K562 (cell line): ENCODE measurements at regions not wholly inside any gene's neighbourhood (a gene's known extent, or its start where the extent isn't known, plus 50 kb on each side); places are given as distances from the start of the nearest gene placed in this dataset.

ENCODE experiments used
- CBFB ChIP-seq: sonication (generic); formaldehyde crosslinking; IDR thresholded peaks from 2 replicates; pipeline ENCODE4 v1.4.0; 2020; ENCODE audit warnings: mild to moderate bottlenecking, missing genetic modification reagents
- JUND ChIP-seq, 2 experiments: IDR thresholded peaks; 2 replicates in 1 of 2; 3 replicates in 1 of 2; pipeline ENCODE4 v1.6.1; 2011; ENCODE audit warnings: borderline replicate concordance in 2 of 2, low read depth in 2 of 2, low read length in 2 of 2, improper control_type of control experiment in 1 of 2, missing biosample characterization in 1 of 2, missing genetic modification characterization in 1 of 2, missing genetic modification reagents in 1 of 2
- MAFF ChIP-seq: IDR thresholded peaks from 2 replicates; pipeline ENCODE4 v1.6.1; 2012; ENCODE audit warnings: low read length, improper control_type of control experiment
- POLR2H ChIP-seq: IDR thresholded peaks from 2 replicates; pipeline ENCODE4 v1.6.1; 2016; ENCODE audit warnings: missing genetic modification characterization, low read depth, mild to moderate bottlenecking, control low read depth, missing compliant biosample characterization, moderate library complexity
- RAD21 ChIP-seq, 2 experiments: fragments of 250-450 bp in 1 of 2; fragments of 450-650 bp in 1 of 2; sonication (Bioruptor Pico) in 1 of 2; formaldehyde crosslinking in 1 of 2; IDR thresholded peaks in 1 of 2; conservative IDR thresholded peaks in 1 of 2; 2 replicates each; pipeline versions ENCODE4 v1.4.0 to v1.8.0; 2020 to 2022; ENCODE audit warnings: mild to moderate bottlenecking in 2 of 2, moderate library complexity in 1 of 2
- SIN3A ChIP-seq, 2 experiments: fragments of 150-350 bp in 1 of 2; IDR thresholded peaks; 2 replicates each; pipeline ENCODE4 v1.6.1; 2011 to 2016; ENCODE audit warnings: borderline replicate concordance in 2 of 2, low read depth in 2 of 2, low read length in 2 of 2, mild to moderate bottlenecking in 2 of 2, moderate library complexity in 2 of 2; ENCODE audit not compliant: control insufficient read depth in 1 of 2
- SIX5 ChIP-seq, 2 experiments: IDR thresholded peaks; 2 replicates each; pipeline ENCODE4 v1.6.1; 2011; ENCODE audit warnings: low read length in 2 of 2, borderline replicate concordance in 1 of 2, low read depth in 1 of 2, mild to moderate bottlenecking in 1 of 2, moderate library complexity in 1 of 2; ENCODE audit not compliant: insufficient read depth in 1 of 2
- ZKSCAN1 ChIP-seq: fragments of 150-350 bp; IDR thresholded peaks from 2 replicates; pipeline ENCODE4 v1.6.1; 2016; ENCODE audit warnings: low read depth, low read length
- ZNF232 ChIP-seq: sonication (generic); formaldehyde crosslinking; IDR thresholded peaks from 2 replicates; pipeline ENCODE4 v1.8.0; 2022; ENCODE audit warnings: mild to moderate bottlenecking, missing genetic modification reagents
- TF ChIP-seq, protein P1 (sequence below), 3 experiments: IDR thresholded peaks in 2 of 3; conservative IDR thresholded peaks in 1 of 3; 2 replicates each; pipeline ENCODE4 v1.5.1; 2011 to 2012; ENCODE audit warnings: low read length in 3 of 3, mild to moderate bottlenecking in 3 of 3, control low read depth in 2 of 3, improper control_type of control experiment in 1 of 3, inconsistent platforms in 1 of 3, low read depth in 1 of 3, mixed read lengths in 1 of 3, moderate library complexity in 1 of 3; ENCODE audit not compliant: insufficient read depth in 2 of 3
- TF ChIP-seq, protein P2 (sequence below): fragments of 250-450 bp; sonication (Bioruptor Pico); IDR thresholded peaks from 2 replicates; pipeline ENCODE4 v1.4.0; 2020
- TF ChIP-seq, protein P3 (sequence below), 2 experiments: fragments of 450-650 bp in 1 of 2; sonication (generic) in 1 of 2; formaldehyde crosslinking in 1 of 2; IDR thresholded peaks in 1 of 2; conservative IDR thresholded peaks in 1 of 2; 2 replicates each; pipeline versions ENCODE4 v1.6.1 to v1.8.1; 2016 to 2023; ENCODE audit warnings: mild to moderate bottlenecking in 2 of 2, moderate library complexity in 2 of 2, inconsistent platforms in 1 of 2, missing genetic modification reagents in 1 of 2
- TF ChIP-seq, protein P4 (sequence below): conservative IDR thresholded peaks from 2 replicates; pipeline ENCODE4 v1.6.1; 2011; ENCODE audit warnings: low read depth, mild to moderate bottlenecking, low read length; ENCODE audit not compliant: control insufficient read depth

DNA sequence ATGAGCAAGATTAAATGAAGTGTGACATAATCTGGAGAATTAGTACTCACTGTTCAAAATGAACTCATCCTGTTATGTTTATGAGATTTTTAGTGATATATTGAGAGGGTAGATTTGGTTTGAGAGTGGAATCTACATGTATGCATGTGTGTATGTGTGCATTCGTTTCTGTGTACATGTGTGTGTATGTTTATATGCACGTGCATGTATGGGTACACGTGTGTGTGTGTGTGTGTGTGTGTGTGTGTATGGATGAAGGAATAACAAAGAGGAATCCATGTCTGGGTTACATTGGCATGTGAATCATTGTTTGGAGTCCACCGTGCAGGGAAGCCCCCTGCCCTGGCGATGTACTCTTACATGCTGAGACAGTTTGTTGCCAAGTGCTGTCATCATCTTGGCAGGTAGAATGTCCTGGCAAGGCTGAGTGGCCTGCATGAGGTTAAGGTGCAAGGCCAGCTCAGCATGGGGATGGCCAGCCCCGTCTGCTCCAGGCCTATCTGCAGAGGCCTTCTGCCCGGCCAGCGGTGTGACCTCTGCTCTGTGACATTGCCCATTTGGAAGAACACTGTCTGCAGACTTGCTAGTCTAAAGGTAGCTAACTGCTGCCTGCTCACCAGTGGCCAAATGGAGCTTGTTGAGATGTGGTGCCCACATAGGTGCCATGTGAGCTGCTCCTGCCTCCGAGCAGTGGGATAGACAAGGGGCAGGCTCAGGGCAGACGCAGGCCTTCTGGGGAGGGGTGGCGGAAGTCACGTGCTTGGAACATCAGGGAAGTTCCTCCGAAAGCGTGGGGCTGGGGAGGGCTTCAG is 222.3 kb downstream of the TEX29 start:
- TF ChIP-seq, protein P1, sequence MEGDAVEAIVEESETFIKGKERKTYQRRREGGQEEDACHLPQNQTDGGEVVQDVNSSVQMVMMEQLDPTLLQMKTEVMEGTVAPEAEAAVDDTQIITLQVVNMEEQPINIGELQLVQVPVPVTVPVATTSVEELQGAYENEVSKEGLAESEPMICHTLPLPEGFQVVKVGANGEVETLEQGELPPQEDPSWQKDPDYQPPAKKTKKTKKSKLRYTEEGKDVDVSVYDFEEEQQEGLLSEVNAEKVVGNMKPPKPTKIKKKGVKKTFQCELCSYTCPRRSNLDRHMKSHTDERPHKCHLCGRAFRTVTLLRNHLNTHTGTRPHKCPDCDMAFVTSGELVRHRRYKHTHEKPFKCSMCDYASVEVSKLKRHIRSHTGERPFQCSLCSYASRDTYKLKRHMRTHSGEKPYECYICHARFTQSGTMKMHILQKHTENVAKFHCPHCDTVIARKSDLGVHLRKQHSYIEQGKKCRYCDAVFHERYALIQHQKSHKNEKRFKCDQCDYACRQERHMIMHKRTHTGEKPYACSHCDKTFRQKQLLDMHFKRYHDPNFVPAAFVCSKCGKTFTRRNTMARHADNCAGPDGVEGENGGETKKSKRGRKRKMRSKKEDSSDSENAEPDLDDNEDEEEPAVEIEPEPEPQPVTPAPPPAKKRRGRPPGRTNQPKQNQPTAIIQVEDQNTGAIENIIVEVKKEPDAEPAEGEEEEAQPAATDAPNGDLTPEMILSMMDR (IDR thresholded peaks at IDR 0.05 in 2 of 3, conservative IDR thresholded peaks at IDR 0.05 in 1 of 3; ENCODE audit: insufficient read depth in 2 of 3, low read depth in 1 of 3, low read length in 3 of 3), result no peak
- TF ChIP-seq ZKSCAN1 (no peak), RAD21 (CRISPR knock-in tag; conservative IDR thresholded peaks at IDR 0.05 in 1 of 2, IDR thresholded peaks at IDR 0.05 in 1 of 2) (no peak), CBFB (CRISPR knock-in tag) (no peak), JUND (IDR thresholded peaks at IDR 0.05; ENCODE audit: borderline replicate concordance, low read depth, low read length) (no peak), JUND (tag; IDR thresholded peaks at IDR 0.05; ENCODE audit: borderline replicate concordance, low read depth, low read length) (no peak), POLR2H (tag) (no peak), ZNF232 (CRISPR knock-in tag) (no peak), MAFF (no peak), SIN3A (IDR thresholded peaks at IDR 0.05; ENCODE audit: borderline replicate concordance in 2 of 2, control insufficient read depth in 1 of 2, low read depth in 2 of 2, low read length in 2 of 2) (no peak), SIX5 (IDR thresholded peaks at IDR 0.05; ENCODE audit: borderline replicate concordance in 1 of 2, insufficient read depth in 1 of 2, low read depth in 1 of 2, low read length in 2 of 2) (no peak)
- TF ChIP-seq, protein P2, sequence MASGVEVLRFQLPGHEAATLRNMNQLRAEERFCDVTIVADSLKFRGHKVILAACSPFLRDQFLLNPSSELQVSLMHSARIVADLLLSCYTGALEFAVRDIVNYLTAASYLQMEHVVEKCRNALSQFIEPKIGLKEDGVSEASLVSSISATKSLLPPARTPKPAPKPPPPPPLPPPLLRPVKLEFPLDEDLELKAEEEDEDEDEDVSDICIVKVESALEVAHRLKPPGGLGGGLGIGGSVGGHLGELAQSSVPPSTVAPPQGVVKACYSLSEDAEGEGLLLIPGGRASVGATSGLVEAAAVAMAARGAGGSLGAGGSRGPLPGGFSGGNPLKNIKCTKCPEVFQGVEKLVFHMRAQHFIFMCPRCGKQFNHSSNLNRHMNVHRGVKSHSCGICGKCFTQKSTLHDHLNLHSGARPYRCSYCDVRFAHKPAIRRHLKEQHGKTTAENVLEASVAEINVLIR, result no peak
- TF ChIP-seq, protein P3, sequence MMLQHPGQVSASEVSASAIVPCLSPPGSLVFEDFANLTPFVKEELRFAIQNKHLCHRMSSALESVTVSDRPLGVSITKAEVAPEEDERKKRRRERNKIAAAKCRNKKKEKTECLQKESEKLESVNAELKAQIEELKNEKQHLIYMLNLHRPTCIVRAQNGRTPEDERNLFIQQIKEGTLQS (IDR thresholded peaks at IDR 0.05), result no peak
- TF ChIP-seq, protein P3 (CRISPR knock-in tag; conservative IDR thresholded peaks at IDR 0.05), result no peak
- TF ChIP-seq, protein P4, sequence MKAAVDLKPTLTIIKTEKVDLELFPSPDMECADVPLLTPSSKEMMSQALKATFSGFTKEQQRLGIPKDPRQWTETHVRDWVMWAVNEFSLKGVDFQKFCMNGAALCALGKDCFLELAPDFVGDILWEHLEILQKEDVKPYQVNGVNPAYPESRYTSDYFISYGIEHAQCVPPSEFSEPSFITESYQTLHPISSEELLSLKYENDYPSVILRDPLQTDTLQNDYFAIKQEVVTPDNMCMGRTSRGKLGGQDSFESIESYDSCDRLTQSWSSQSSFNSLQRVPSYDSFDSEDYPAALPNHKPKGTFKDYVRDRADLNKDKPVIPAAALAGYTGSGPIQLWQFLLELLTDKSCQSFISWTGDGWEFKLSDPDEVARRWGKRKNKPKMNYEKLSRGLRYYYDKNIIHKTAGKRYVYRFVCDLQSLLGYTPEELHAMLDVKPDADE, result no peak
